Activated CD4-positive, alpha-beta T cell treated with anti-CD3 and anti-CD28 coated beads for 1 hour (primary cell): ENCODE measurements at regions not wholly inside any gene's neighbourhood (a gene's known extent, or its start where the extent isn't known, plus 50 kb on each side); places are given as distances from the start of the nearest gene placed in this dataset.

ENCODE experiments used
- DNase-seq: peaks from one replicate; pipeline ENCODE4 v3.0.0-alpha.2; 2020

DNA sequence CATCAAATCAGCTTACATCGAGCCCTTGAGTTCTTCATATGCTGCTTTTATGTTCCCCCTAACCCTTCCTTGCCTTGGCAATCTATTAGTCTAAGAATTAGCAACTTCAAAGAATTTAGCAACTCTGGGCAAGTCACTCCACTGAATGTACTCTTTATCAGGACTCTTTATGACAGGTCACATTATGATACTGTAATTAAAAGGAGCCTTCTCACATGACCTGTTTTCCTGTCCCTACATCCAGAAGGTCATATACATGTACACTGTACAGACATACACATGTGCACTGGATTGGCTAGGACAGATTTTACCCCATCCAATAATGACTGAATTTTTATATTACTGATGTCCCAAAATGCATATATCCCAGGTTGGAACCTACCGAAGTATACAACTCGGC lies 463.1 kb downstream of the SHQ1 start:
- no peak for DNase-seq

DNA sequence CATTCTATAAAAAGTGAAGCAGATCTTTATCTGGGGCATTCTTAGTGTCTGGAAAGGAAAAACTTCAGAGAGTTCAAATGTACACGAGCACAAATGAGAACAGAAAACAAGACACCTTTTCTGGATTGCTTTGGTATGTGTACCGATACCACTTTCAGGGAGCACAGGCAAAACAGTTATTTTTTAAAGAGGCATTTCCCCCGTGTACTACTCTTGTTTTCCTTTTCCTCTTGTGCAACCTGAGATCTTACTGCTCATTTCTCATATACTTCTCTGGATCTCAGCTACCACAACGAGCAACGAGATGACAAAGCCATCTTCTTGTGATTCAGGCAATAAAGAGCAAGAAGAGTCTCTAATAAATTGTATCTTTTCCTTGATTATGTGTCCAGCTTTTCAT lies 463.6 kb downstream of the SHQ1 start:
- DNase-seq: no peak

DNA sequence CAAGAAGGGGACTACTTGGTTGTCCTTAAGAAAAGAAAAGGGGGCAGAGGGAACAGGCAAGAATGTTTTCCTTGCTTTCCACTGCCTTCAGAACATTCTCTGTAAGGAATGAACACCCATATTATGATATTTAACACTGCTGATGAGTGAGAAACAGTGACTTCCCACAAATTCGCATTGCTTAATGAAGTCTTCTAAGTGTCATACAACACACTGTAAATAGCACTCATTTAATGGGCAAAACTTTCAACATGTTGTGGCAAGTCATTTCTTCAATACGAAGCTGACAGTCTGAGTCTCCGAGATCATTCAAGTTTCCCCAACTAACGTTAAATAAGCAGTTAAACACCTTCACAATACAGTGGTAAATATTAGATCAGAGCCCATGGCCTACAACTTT lies 464.4 kb downstream of the SHQ1 start:
- DNase-seq: no peak

DNA sequence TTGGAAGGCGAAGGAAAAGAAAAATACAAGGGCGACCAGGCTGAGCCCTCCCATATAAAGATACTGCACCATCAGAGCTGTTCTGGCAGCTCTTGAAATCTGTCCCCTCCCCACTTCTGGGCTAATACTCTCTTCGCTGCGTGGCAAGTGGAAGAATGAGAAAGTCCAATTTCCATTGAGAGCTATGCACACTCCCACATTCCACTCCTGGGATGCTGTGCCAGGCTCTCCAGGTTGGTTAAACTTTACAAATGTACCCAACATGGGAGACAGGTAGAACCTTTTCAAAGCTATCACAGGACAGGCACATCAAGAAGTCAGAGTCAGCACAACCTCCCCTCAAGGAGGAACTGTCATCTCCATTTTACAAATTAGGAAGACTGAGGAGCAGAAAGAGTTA lies 465.0 kb downstream of the SHQ1 start:
- no peak for DNase-seq

DNA sequence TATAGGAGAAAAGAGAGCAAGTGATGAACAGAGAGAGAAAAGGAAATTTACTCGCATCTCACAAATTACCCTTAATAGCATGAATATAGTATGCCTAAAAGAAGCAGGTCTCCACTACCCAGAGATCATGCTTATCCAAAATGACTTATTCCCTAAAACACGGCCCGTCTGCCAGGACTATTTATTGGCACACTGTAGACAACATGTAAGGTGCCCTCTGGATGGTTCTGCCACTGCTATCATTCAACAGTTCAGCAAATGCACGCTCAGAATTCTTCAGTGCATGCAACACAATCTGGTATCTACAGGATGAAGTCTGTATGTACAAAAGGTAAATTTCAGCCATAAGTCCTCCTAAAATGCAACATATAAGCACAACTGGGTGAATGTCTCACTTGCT lies 465.8 kb downstream of the SHQ1 start:
- no peak for DNase-seq

DNA sequence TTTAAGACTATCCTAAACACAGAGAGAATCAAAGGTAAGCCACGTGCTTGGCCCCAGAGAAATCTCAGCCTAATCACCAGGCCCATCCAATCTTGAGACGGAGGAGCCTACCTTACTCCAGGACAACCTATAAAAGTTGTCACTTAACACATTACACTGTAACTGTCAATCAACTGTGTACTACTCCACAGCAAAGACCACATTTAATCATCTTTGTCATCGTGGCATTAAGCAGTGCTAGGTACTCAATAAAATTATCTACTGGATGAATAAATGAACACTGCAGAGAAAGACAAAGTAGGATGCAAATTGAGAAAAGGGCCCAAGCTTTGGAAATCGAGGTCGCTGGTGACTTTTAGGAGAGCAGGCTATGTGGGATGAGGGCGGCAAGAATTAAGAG lies 466.7 kb downstream of the SHQ1 start:
- no peak for DNase-seq

DNA sequence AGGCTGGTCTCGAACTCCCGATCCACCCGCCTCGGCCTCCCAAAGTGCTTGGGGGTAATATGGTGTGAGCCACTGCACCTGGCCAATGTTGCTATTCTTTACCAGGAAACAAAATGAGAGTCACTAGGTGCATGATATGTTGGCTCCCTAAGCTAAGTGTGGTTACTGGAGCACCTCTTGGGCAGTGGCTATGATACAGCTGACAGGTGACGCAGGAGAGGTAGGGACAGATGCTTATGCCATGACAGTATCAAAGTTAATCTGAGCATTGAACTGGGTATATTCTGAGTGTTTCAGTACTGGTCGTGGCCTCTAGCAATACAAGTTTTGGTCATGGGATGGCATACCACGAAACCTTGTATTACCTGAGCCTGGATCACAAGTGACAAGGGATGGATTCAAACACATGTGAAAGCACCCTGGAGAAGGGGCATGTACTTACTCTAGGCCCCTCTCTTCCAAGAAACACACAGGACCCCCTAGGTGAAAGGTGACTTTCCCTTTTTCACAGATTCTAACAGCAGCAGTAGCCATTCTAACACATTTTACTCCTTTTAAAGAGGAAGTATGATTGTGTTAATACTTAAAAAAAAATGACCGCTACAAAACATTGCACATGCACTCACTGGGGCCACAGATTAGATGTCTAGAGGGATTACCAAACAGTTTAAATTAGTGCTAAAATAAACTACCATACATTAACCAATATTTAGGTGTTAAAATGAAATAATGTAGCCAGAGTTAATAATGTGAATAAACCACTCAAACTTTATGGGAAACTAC lies 467.3 kb downstream of the SHQ1 start:
- no peak for DNase-seq

DNA sequence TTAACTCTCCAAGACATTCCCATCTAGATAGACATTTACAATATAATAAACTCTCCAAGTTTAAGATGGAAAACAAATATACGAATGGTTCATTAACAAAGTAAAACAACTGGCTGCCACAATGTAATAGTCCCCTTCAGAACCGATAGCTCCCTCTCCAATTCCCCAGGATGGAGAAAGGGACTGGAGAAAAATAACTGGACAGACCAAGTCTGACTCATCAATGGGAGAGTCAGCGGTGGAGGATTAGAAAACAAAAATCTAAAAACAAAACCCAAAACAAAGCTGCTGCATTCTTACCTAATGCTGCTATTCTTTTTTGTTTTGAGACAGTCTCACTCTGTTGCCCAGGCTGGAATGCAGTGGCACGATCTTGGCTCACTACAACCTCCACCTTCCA lies 468.1 kb downstream of the SHQ1 start:
- no peak for DNase-seq

DNA sequence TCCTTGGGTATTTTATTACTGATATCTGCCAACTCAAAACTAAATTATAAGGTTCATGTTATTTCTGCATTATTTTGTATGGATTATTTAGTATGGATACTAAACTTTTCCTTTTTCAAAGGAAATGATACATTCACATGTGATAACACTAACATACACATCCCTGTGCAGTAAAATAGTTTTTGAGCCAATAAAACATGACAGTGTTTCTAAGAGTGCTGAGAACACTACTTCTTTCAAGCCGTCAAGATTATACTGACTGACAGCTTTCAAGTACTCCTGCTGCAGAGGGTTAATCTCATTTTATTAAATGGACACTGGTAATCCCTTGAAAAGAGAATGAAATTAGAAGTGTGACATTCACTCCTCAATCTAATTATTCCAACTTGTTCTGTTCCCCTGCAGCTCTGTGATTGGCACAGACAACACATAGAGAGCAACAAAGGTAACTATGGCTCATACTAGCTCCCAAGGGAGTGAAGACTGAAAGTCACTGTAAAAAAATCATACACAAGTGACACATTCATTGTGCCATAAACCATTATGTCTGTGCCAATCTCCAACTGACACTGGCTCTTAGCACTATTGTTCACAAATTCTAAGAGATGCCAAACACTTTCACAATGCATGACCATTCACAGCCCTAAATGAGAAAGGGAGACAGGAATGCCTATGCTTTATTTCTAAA lies 468.6 kb downstream of the SHQ1 start:
- DNase-seq: no peak

DNA sequence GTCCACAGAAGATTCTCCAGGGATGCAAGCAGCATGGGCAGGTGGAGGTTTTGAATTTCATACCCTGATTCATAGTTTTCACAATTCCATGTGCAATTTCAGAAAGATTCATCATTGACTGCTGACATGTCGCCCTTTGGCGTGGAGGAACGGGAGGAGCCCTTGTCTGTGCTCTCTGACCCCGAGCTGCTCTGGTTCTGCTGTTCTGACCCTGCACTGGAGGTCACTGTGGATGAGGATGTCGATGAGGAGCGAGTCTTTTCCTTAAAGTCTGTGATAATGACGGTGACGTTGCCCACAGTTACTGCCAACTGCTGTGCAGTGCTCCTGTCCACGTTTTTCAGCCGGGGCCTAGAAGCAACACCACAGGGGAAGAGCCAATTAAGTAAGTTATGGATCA lies 470.0 kb downstream of the SHQ1 start:
- no peak for DNase-seq

DNA sequence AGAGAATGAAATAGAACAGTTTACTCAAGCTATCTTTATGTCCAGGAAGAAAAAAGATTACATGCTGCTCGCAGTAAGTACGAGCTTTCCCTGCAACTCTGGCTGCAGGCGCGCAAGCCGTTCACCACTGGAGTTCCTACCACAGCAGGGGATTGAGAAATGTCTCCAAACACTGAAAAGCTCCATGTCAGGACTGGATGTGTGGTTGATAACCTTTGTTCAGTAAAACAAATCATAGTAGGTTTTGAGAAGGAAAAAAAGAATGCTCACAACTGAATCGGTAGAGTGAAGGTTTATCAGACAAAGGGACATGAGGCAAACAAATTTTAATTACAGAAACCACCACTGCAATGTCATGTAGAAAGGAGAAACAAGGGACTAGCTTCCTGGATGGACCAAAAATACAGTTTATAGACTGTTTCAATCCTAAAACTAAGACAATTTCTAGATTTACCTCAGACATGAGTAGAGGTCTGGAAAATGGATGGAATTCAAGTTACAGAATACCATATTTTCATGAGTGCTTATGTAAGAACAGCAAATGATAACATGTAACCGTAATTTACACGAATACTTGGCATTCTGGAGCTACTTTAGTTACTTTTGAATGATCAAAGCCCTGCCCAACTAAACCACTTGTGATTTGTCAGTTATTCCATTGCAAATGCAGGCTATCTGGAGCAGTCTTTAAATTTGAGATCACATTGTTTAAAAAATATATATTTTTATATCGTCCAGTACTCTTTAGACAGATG lies 471.1 kb downstream of the SHQ1 start:
- DNase-seq: no peak

DNA sequence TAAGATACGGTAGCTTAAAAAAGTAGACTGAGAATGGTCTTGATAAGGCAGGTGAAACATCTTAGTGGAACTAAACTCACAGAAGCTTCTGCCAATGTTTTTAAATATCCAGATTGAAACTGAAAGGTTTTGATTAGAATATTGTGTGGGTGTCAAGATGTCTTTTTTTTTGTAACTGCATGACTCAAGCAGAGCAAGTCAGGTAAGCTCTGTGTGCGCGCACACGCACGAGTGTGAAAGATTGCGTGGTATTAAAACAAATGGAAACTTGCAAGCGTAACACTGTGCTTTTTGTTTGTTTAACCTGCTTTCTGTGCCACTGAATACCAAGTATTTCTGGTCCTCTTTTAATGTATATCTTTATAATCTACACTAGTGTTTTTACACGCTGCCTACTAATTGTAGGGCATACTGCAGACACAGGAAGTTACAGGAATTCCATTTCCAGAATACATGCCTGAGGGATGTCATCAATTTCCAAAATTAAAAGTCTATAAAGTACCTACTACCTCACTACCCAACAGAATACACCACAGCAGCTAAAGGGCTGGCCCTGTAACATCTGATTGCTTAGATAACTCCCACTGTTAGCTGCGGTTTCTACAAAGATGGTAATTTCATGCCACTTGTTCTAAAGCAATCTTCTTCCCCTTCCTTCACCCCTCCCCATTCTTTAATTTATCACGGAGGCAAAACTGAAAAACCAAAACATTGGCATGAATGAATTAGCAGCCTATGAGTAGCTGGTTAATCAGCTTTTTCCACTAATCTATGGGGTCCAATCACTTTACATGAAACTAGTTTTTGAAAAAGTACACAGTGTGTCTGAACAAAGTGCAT lies 472.8 kb downstream of the SHQ1 start:
- DNase-seq: no peak

DNA sequence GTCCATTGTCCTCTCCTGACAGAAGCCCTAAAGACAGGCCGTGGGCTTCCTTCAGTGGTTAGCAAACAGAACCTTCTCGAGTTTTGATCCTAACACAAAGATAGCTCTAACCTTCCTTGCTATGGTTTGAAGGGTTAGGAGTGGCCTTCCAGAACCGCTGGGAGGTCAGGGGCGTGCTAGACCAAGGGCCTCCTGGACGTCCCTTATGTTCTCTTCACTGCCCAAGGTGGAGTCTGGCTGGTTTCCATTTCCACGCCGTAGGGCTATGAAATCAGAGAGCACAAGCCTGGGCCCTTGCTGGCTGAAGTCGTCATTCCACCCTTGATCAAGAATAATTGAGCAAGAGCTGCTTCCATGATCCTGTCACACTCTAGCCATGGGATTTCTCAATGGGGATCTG lies 475.1 kb downstream of the SHQ1 start:
- DNase-seq: no peak

DNA sequence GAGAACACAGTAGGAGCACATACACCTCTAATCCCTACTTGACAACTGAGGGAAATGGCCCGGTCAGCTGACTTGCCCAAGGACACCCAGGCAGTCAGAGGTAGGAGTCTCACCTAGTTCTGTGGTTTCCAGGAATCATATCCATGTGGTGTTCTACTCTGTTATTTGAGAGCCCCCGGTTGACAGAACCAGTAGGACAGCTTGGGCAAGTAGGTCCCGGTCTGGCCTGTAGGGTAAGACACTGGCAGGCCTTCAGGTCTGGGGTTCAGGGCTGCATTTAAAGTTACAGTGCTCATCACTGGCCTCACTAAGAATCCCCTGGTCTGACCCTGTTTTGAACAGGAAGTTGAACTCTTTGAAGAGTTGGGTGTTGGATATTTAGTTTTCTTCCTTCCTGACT lies 476.1 kb downstream of the SHQ1 start:
- no peak for DNase-seq

DNA sequence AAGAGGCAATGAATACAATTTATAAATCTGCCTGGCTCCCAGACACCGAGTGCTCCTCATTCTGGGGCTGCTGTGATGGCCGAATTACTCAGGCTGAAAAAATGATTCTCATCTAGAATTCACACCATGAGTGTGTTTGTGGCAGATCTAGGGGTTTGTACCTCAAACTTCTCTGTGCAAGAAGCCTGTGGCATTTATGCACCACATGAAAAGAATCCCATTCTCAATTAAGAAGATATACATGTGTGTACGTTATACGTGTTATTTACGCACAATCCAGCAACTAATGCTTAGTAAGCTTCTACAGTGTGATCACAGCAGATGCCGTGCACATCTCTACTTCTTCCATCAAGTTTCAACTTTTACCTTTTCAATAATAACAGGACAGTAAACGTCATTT lies 476.8 kb downstream of the SHQ1 start:
- no peak for DNase-seq

DNA sequence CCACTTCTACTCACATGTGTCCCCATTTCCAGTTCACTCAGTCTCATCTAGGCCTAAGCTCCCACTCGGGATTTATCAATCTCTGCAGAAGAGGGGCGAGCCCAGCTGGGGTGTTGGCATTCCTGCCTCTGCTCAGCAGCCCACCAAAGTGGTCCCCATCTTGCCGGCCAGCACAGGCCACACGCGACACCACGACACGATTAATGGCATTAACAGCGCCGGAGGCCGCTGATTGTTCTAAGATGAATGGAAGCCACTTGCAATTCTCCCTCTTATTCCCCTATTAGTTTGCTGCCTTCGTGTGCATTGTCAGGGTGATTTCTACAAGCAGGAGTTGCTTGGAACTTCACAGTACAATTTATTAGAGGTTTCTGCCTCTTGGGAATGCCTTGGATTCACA lies 477.3 kb downstream of the SHQ1 start:
- DNase-seq: no peak

DNA sequence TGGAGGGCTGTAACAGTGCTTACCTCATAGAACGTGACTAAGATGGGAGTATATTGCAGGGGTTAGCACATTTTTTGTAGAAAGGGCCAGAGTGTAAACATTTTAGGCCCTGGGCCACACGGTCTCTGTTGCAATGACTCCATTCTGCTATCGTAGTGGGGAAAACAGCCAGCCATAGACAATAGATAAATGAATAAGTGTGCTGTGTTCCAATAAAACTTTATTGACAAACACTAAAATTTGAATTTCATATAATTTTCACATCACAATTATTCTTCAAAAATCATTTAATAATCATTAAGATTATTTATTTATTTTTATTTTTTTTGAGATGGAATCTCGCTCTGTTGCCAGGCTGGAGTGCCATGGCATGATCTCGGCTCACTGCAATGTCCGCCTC lies 478.6 kb downstream of the SHQ1 start:
- no peak for DNase-seq

DNA sequence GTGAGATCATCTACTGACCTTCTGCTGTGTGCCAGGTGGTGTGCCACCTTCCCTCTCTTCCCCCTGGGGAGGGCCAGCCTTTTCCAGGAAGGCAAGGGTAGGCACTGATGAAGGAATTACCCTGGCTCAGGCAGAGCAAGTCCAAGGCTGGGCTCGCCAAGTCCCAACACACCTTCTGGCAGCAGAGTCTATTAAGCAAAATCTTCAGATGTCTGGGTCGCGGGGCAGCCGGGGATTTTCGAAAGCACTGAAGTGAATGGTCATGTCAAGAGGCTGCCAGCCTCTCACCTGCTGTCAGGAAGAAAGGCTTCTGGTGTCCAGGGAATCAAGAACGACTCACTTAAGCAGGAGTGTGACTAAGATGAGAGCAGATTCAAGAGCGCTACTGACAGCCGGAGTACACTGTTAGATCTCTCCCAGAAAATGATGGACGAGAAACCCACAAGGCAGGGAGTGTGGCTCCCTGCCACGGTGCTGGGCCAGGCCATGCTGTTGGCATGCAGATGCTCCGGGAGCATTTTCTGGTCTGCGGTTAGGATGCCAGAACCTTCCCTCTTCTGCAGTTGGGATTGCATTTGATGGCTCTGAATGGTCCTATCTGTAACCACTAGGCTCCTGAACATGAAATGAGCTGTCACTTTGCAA lies 479.8 kb downstream of the SHQ1 start:
- DNase-seq: no peak

DNA sequence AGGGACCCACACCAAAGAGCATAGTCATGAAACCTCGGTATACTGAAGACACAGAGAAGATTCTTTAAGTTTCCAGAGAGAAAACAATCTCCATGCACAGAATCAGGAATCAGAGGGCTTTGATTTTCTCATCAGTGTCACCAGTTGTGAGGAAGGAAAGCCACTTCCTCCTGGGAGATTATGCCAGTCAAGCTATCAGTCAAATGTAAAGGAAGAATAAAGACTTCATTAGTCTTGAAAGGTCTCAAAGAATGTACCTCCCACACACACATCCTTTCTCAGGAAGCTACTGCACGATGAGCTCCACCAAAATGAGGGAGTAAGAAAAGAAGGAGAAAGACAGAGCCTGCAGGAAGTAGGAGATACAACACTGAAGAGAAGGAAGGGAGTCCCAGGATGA lies 486.3 kb downstream of the SHQ1 start:
- DNase-seq: no peak

DNA sequence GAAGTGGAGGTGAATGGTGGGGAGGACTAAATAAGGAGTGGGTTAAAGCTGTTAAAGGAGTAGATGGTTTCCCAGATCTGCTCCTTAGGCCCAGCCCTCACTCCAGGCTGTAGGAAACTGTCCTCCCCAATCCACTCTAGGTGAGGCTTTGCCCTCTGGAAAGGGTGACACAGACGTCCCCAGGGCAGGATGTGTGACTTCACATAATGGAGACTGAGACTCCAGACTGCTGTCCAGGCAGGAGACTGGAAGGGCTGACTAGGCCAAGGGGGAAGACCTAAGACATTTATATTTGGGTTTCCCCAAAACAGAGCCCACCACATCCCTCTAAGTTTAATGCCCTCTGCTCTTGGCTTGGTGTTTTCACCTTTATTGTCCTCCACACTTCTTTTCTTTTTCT lies 488.5 kb downstream of the SHQ1 start:
- DNase-seq: no peak

DNA sequence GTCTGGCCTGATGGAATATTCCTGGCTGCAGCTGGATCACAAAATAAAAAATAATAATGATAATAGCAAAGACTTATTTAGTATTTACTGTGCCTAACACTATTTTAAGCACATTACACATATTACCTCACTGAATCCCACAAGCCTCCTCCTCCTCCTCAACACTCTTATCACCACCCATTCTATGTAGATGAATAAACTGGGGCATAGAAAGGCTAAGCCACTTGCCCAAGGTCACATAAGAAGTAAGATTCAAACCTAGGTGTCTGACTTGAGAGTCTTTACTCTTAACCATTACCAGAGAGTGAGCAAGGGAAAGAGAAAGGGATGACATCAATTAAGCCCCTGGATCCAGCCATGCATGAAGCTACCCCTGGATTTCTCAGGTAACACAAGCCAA lies 493.1 kb downstream of the SHQ1 start:
- DNase-seq: no peak

DNA sequence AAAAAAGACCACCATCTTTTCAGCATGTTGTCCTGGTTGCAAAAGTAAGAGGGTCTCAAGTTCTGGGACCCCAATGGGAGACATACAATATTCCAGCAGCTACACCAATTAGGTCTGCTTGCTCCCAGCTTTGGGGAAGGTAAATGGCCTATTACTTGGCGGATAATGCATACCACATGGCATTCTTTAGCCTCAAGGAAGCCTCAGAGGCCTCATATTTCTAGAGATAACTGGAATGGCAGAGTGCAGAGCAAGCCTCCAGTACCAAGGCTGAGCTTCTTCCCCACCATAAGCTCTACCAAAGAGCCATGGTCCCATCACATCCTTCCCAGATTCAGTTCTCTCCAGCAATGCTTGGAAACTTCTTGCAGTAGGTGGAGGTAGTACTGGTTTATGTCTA lies 493.8 kb downstream of the SHQ1 start:
- DNase-seq: no peak
